ENCODE measurements at regions not wholly inside any gene's neighbourhood (a gene's known extent, or its start where the extent isn't known, plus 50 kb on each side); places are given as distances from the start of the nearest gene placed in this dataset.

DNA sequence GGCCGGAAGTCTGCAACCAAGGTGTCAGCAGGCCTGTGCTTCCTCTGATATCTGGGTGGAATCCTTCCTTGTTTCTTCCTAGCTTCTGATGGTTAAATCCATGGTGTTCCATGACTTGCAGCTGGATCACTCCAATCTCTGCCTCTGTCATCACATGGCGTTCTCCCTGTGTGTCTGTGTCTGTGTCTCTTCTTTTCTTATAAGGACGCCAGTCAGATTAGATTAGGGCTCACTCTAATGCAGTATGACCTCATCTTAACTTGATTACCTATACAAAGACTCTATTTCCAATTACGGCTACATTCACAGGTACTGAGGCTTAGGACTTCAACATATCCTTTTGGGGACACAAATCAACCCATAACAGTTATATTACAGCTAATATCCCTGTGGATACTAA, 70.3 kb upstream of the FAM3C start:
- no peak for TF ChIP-seq POLR2A (IDR thresholded peaks at IDR 0.05)
- TF ChIP-seq, protein P1, sequence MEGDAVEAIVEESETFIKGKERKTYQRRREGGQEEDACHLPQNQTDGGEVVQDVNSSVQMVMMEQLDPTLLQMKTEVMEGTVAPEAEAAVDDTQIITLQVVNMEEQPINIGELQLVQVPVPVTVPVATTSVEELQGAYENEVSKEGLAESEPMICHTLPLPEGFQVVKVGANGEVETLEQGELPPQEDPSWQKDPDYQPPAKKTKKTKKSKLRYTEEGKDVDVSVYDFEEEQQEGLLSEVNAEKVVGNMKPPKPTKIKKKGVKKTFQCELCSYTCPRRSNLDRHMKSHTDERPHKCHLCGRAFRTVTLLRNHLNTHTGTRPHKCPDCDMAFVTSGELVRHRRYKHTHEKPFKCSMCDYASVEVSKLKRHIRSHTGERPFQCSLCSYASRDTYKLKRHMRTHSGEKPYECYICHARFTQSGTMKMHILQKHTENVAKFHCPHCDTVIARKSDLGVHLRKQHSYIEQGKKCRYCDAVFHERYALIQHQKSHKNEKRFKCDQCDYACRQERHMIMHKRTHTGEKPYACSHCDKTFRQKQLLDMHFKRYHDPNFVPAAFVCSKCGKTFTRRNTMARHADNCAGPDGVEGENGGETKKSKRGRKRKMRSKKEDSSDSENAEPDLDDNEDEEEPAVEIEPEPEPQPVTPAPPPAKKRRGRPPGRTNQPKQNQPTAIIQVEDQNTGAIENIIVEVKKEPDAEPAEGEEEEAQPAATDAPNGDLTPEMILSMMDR (IDR thresholded peaks at IDR 0.05), result no peak
